ENCODE measurements at regions not wholly inside any gene's neighbourhood (a gene's known extent, or its start where the extent isn't known, plus 50 kb on each side); places are given as distances from the start of the nearest gene placed in this dataset.

DNA sequence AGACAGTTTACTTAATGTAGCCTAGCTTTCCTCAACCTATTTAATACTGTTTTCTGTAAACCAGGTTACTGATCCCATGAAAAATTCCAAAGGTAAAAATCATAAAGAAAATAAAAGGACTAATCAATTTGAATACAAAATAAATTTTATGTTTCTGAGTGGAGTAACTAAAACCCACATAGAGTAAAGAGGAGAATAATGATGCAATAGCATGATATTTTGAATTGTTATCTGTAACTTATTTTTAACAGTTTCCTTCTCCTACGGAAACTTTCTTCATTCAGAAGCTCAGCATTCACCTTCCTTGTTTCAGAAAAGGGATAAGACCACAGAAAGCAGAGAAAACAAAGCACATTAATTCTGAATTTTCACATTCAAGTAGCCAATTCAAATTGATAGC, 320.6 kb upstream of the NUDT12 start:
- Histone ChIP-seq H3K4me2 (ENCODE audit: insufficient read depth, low read length) (no peak overlapping the region), H3K79me2 (ENCODE audit: control insufficient read depth, insufficient read depth, low read length) (no peaks in the 10 kb centered on the region), H3K27me3 (ENCODE audit: control insufficient read depth in 2 of 2, insufficient read depth in 2 of 2, low read length in 2 of 2) (no peaks in the 10 kb centered on the region), H3K4me1 (ENCODE audit: control insufficient read depth, extremely low read depth, insufficient read depth, low read length) (no peaks in the 10 kb centered on the region), H3K9me1 (replicated peaks; ENCODE audit: control insufficient read depth, extremely low read depth, insufficient read depth, low read length) (no peaks in the 10 kb centered on the region), H2AFZ (ENCODE audit: low read depth, low read length) (no peak overlapping the region), H3K9me3 (replicated peaks; ENCODE audit: control insufficient read depth, insufficient read depth, low read length) (no peaks in the 10 kb centered on the region), H3K4me3 (replicated peaks in 1 of 3; ENCODE audit: insufficient read depth in 1 of 3, low read depth in 1 of 3, low read length in 3 of 3) (no peak overlapping the region), H3K9ac (replicated peaks; ENCODE audit: extremely low read depth, insufficient read depth, low read length) (no peak overlapping the region), H3K36me3 (ENCODE audit: control insufficient read depth in 2 of 2, extremely low read depth in 1 of 2, insufficient read depth in 2 of 2, low read length in 2 of 2) (no peaks in the 10 kb centered on the region), H3K27ac (ENCODE audit: insufficient read depth, low read depth, low read length) (no peak overlapping the region), H4K20me1 (replicated peaks; ENCODE audit: control insufficient read depth, extremely low read depth, insufficient read depth, low read length) (no peaks in the 10 kb centered on the region)
- CTCF ChIA-PET = no interaction called here
- DNase-seq (ENCODE audit: low read depth, low spot score) (no peak), FAIRE-seq (no peak)
- TF ChIP-seq, protein P1, sequence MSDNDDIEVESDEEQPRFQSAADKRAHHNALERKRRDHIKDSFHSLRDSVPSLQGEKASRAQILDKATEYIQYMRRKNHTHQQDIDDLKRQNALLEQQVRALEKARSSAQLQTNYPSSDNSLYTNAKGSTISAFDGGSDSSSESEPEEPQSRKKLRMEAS (IDR thresholded peaks at IDR 0.05; ENCODE audit: insufficient read depth, insufficient read length) = no peak
- TF ChIP-seq JUN (IDR thresholded peaks at IDR 0.05; ENCODE audit: borderline replicate concordance, insufficient read depth, insufficient read length, low read depth) = no peak
- TF ChIP-seq, protein P2, sequence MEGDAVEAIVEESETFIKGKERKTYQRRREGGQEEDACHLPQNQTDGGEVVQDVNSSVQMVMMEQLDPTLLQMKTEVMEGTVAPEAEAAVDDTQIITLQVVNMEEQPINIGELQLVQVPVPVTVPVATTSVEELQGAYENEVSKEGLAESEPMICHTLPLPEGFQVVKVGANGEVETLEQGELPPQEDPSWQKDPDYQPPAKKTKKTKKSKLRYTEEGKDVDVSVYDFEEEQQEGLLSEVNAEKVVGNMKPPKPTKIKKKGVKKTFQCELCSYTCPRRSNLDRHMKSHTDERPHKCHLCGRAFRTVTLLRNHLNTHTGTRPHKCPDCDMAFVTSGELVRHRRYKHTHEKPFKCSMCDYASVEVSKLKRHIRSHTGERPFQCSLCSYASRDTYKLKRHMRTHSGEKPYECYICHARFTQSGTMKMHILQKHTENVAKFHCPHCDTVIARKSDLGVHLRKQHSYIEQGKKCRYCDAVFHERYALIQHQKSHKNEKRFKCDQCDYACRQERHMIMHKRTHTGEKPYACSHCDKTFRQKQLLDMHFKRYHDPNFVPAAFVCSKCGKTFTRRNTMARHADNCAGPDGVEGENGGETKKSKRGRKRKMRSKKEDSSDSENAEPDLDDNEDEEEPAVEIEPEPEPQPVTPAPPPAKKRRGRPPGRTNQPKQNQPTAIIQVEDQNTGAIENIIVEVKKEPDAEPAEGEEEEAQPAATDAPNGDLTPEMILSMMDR (IDR thresholded peaks at IDR 0.05; ENCODE audit: extremely low read depth in 1 of 2, insufficient read depth in 1 of 2, low read depth in 1 of 2, low read length in 2 of 2) = no peak
- no peak for TF ChIP-seq POLR2A (IDR thresholded peaks at IDR 0.05; ENCODE audit: low read depth, low read length)
- no peak for TF ChIP-seq MYC (IDR thresholded peaks at IDR 0.05; ENCODE audit: low read depth, low read length)
- no peak for TF ChIP-seq POLR2AphosphoS5 (IDR thresholded peaks at IDR 0.05; ENCODE audit: insufficient read depth, low read depth, low read length)
- TF ChIP-seq EZH2 (IDR thresholded peaks at IDR 0.05; ENCODE audit: borderline replicate concordance, low read depth, low read length, severe bottlenecking) = no peak
- TF ChIP-seq GATA2 (IDR thresholded peaks at IDR 0.05; ENCODE audit: insufficient read depth, insufficient read length, low read depth, low read length) = no peak
- no peak for TF ChIP-seq FOS (IDR thresholded peaks at IDR 0.05; ENCODE audit: borderline replicate concordance, insufficient read depth, low read length)
- dilution Hi-C loops (cut with MboI; ENCODE audit: extremely low pct_ligation_motif_present, low sequenced_read_pairs) = no loop called here
- BruUV-seq (replicated peaks) = no TSS peak
- POLR2A ChIA-PET = no interaction called here
- intact Hi-C loops (cut with micrococcal nuclease) = no loop called here

Measured in endothelial cell of umbilical vein (primary cell).